Cardiac muscle cell (in vitro differentiated cells and primary cell): ENCODE measurements at regions not wholly inside any gene's neighbourhood (a gene's known extent, or its start where the extent isn't known, plus 50 kb on each side); places are given as distances from the start of the nearest gene placed in this dataset.

Source experiments
- DNase-seq, 2 donors: peaks; one replicate each; pipeline versions ENCODE4 v3.0.0 to v3.0.0-alpha.2; 2010 to 2017; ENCODE audit warnings: low read depth in 1 of 2, low spot score in 1 of 2
- H3K27ac ChIP-seq: fragments of 200-600 bp; sonication (generic); 2 replicates; pipeline ENCODE4 v1.5.1; 2016
- H3K27me3 ChIP-seq: fragments of 200-600 bp; sonication (generic); 2 replicates; pipeline ENCODE4 v1.6.0; 2016; ENCODE audit warnings: control low read depth
- H3K36me3 ChIP-seq: fragments of 200-600 bp; sonication (generic); 2 replicates; pipeline ENCODE4 v1.5.1; 2016; ENCODE audit warnings: control low read depth
- H3K4me1 ChIP-seq: fragments of 200-600 bp; sonication (generic); 2 replicates; pipeline ENCODE4 v1.8.1; 2017; ENCODE audit warnings: low read depth, mild to moderate bottlenecking, mixed run types
- H3K4me3 ChIP-seq: fragments of 200-600 bp; sonication (generic); 2 replicates; pipeline ENCODE4 v1.5.1; 2016; ENCODE audit warnings: mild to moderate bottlenecking
- H3K9me3 ChIP-seq: fragments of 200-600 bp; sonication (generic); 2 replicates; pipeline ENCODE4 v1.5.1; 2017; ENCODE audit warnings: low read depth, mild to moderate bottlenecking, control low read depth
- TF ChIP-seq, protein P1 (sequence below): IDR thresholded peaks from 2 replicates; pipeline ENCODE4 v1.5.1; 2012; ENCODE audit warnings: low read depth, mild to moderate bottlenecking, low read length

DNA sequence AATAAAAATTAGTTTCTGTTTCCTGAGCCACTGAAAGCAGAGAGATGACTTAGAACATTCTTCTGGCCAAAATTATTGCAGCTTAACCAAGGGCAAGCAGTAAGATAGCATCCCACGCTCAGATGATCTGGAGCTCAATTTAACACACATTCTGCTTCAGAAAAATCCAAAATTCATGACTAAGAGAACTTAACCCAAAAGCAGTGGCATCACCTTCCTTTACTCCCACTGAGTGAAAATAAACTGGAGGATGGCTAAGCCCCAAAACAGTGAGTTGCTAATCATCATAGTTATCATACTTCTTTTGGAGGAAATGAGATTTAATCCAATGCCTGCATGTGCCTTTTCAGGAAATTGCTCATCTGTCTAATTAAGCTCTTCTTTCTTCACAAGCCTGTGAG is 195.4 kb downstream of the DUSP6 start:
- no peaks in the 10 kb centered on the region for H3K4me1 ChIP-seq
- no peak overlapping the region for H3K4me3 ChIP-seq
- DNase-seq: peak in 1 of 2 donors; percentile 68
- H3K27ac ChIP-seq: no peak overlapping the region
- H3K9me3 ChIP-seq: no peaks in the 10 kb centered on the region
- no peaks in the 10 kb centered on the region for H3K27me3 ChIP-seq
- TF ChIP-seq, protein P1, sequence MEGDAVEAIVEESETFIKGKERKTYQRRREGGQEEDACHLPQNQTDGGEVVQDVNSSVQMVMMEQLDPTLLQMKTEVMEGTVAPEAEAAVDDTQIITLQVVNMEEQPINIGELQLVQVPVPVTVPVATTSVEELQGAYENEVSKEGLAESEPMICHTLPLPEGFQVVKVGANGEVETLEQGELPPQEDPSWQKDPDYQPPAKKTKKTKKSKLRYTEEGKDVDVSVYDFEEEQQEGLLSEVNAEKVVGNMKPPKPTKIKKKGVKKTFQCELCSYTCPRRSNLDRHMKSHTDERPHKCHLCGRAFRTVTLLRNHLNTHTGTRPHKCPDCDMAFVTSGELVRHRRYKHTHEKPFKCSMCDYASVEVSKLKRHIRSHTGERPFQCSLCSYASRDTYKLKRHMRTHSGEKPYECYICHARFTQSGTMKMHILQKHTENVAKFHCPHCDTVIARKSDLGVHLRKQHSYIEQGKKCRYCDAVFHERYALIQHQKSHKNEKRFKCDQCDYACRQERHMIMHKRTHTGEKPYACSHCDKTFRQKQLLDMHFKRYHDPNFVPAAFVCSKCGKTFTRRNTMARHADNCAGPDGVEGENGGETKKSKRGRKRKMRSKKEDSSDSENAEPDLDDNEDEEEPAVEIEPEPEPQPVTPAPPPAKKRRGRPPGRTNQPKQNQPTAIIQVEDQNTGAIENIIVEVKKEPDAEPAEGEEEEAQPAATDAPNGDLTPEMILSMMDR: no peak
- no peaks in the 10 kb centered on the region for H3K36me3 ChIP-seq

DNA sequence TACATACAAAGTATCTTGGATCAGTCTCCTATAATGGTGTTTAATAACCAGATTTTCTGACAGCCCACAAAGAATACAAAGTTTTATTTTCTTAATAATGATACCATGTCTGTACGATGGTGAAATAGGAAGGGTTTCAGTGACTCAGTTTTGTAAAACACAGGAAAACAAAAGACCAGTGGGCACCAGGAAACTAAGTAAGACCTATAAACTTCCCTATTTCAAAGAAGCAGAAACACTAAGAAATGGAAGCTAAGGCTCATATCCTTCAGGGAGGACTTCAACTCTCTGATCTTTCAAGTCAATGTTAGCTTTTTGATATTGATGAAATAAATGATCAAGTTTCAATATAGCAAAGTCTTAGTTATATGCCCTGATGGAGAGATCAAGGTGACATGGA is 196.0 kb downstream of the DUSP6 start:
- no peak for DNase-seq
- no peak overlapping the region for H3K4me3 ChIP-seq
- no peaks in the 10 kb centered on the region for H3K4me1 ChIP-seq
- TF ChIP-seq, protein P1: no peak
- H3K36me3 ChIP-seq: no peaks in the 10 kb centered on the region
- no peaks in the 10 kb centered on the region for H3K27me3 ChIP-seq
- H3K27ac ChIP-seq: no peak overlapping the region
- no peaks in the 10 kb centered on the region for H3K9me3 ChIP-seq

DNA sequence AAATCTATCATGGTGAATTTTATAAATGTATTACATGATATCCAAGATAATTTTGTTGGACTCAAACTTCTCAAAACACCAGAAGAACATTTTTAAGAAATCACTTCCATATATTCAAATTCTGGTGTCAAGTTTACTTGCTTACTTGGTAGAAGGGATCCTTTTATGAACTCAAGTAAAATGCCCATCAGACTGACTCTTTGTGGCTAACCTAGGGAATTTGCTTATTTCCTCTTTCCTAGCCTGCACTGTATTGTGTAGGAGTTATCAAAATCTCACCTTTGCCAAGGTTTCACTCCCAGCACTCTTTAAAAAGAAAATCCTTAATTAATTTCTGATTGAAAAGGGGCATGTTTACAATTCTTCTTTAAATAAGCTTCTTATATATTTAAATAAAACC is 196.5 kb downstream of the DUSP6 start:
- H3K4me1 ChIP-seq: no peaks in the 10 kb centered on the region
- DNase-seq: no peak
- H3K4me3 ChIP-seq: no peak overlapping the region
- no peaks in the 10 kb centered on the region for H3K27me3 ChIP-seq
- H3K36me3 ChIP-seq: no peaks in the 10 kb centered on the region
- no peaks in the 10 kb centered on the region for H3K9me3 ChIP-seq
- TF ChIP-seq, protein P1: no peak
- no peak overlapping the region for H3K27ac ChIP-seq

DNA sequence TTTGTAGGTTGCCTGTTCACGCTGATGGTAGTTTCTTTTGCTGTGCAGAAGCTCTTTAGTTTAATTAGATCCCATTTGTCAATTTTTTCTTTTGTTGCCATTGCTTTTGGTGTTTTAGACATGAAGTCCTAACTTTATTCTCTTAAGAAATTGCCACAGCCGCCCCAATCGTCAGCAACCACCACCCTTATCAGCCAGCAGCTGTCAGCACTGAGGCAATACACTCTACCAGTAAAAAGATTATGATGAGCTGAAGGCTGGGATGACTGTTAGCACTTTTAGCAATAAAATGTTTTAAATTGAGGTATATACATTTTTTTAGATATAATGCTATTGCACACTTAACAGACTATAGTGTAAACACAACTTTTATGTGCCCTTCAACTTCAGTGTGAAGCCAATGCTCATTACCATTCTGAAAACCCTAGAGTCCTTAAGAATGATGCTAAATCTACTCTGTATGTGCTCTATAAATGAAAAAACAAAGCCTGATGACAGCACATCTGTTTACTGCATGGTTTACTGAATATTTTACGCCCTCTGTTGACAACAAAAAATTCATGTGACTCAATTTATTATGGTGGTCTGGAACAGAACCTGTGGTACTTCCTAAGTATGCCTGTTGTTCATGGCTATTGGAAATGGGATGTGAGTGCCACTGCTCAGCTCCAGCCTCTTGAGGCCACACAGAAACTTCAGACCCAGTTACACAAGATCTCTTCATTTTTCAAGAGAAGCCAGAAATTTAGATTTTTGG is 197.4 kb downstream of the DUSP6 start:
- DNase-seq: peak in 1 of 2 donors; percentile 71

DNA sequence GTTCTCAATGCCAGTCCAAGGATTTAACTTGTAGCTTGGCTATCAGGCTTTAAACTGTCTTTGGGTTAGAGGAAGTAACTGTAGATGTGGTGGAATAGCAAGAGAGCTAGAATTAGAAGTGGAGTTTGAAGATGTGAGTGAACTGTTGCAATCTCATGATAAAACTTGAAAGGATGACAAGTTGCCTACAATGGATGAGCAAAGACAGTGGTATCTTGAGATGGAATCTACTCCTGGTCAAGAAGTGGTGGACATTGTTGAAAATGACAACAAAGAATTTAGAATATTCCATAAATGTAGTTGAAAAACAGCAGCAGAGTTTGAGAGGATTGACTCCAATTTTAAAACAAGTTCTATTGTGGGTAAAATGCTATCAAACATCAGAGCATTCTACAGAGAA is 199.0 kb downstream of the DUSP6 start:
- TF ChIP-seq, protein P1: no peak
- Histone ChIP-seq H3K4me3 (no peak overlapping the region), H3K9me3 (no peaks in the 10 kb centered on the region), H3K36me3 (no peaks in the 10 kb centered on the region), H3K27ac (no peak overlapping the region), H3K4me1 (no peaks in the 10 kb centered on the region), H3K27me3 (no peaks in the 10 kb centered on the region)
- DNase-seq: no peak

More for the DNA sequence above, 197.4 kb downstream of the DUSP6 start:
- H3K27ac ChIP-seq: no peak overlapping the region
- H3K27me3 ChIP-seq: no peaks in the 10 kb centered on the region
- no peaks in the 10 kb centered on the region for H3K4me1 ChIP-seq
- no peak overlapping the region for H3K4me3 ChIP-seq
- TF ChIP-seq, protein P1: peak; percentile 35
- no peaks in the 10 kb centered on the region for H3K9me3 ChIP-seq
- H3K36me3 ChIP-seq: no peaks in the 10 kb centered on the region
